Adrenal gland (tissue), 5 donors: ENCODE measurements at regions not wholly inside any gene's neighbourhood (a gene's known extent, or its start where the extent isn't known, plus 50 kb on each side); places are given as distances from the start of the nearest gene placed in this dataset.

Experiments
- CTCF ChIP-seq, 6 experiments: fragments of 450-650 bp in 4 of 6; fragments of 200-600 bp in 2 of 6; sonication (generic) in 1 of 6; IDR thresholded peaks; 1 replicate in 5 of 6; 2 replicates in 1 of 6; pipeline versions ENCODE4 v1.5.1 to v1.8.0; 2016 to 2021; ENCODE audit warnings: antibody characterized with exemption in 6 of 6, mild to moderate bottlenecking in 2 of 6, moderate library complexity in 1 of 6
- POLR2A ChIP-seq, 2 donors: fragments of 450-650 bp; IDR thresholded peaks; one replicate each; pipeline ENCODE4 v1.6.1; 2017; ENCODE audit warnings: antibody characterized with exemption in 2 of 2, mild to moderate bottlenecking in 2 of 2, moderate library complexity in 1 of 2
- donor health status: DM: no; HTN: no; CAD: no.

- TF ChIP-seq CTCF (IDR thresholded peaks at IDR 0.05) (no peak), POLR2A (IDR thresholded peaks at IDR 0.05) (no peak)
Observed at GRCh38 chrX:138945219-138945618, 233.7 kb upstream of the FGF13 start.
